Stimulated activated naive CD8-positive, alpha-beta T cell treated with anti-CD3 and anti-CD28 coated beads, Interleukin-15, Interleukin-2, amounts not matched to agents 100 ng/mL and 50 ng/mL, for 24 hours (primary cell): ENCODE measurements at regions not wholly inside any gene's neighbourhood (a gene's known extent, or its start where the extent isn't known, plus 50 kb on each side); places are given as distances from the start of the nearest gene placed in this dataset.

Experiments used
- H3K27ac Mint-ChIP-seq: one replicate; pipeline ENCODE4 v1.8.0; 2021; ENCODE audit warnings: mild to moderate bottlenecking, mixed read lengths
- H3K27me3 Mint-ChIP-seq: one replicate; pipeline ENCODE4 v1.8.0; 2021; ENCODE audit warnings: mixed read lengths
- H3K36me3 Mint-ChIP-seq: one replicate; pipeline ENCODE4 v1.8.0; 2021; ENCODE audit warnings: low read depth, mixed read lengths
- H3K4me1 Mint-ChIP-seq: one replicate; pipeline ENCODE4 v1.8.0; 2021; ENCODE audit warnings: low read depth, mixed read lengths
- H3K4me3 Mint-ChIP-seq: one replicate; pipeline ENCODE4 v1.8.0; 2021; ENCODE audit warnings: mild to moderate bottlenecking, mixed read lengths
- H3K9me3 Mint-ChIP-seq: one replicate; pipeline ENCODE4 v1.8.0; 2021; ENCODE audit warnings: mixed read lengths

DNA sequence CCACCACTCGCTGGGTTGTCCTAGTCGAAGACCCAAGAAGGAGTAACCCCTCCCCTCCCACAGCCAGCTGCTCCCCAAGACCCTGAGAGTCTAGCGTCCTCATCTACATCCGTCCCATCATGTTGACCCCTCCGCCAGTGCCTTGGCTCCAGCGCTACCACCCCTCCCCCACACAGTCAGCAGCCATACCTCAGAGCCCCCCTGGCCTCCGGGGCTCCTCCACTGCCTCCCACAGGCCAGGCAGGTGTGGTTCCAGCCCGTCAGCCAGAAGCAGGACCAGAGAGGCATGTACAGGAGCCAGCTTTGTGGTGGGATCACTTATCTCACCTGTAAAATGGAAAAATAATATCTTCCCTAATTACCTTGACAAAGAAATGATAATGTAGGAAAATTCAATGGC lies 51.5 kb upstream of the PHF21B start:
- H3K4me1 Mint-ChIP-seq, result peaks cover 28% of the 10 kb centered on the region
- no peaks in the 10 kb centered on the region for H3K9me3 Mint-ChIP-seq
- peaks cover 8% of the 10 kb centered on the region for H3K27me3 Mint-ChIP-seq
- H3K4me3 Mint-ChIP-seq, result no peak overlapping the region
- no peak overlapping the region for H3K27ac Mint-ChIP-seq
- H3K36me3 Mint-ChIP-seq, result no peaks in the 10 kb centered on the region

DNA sequence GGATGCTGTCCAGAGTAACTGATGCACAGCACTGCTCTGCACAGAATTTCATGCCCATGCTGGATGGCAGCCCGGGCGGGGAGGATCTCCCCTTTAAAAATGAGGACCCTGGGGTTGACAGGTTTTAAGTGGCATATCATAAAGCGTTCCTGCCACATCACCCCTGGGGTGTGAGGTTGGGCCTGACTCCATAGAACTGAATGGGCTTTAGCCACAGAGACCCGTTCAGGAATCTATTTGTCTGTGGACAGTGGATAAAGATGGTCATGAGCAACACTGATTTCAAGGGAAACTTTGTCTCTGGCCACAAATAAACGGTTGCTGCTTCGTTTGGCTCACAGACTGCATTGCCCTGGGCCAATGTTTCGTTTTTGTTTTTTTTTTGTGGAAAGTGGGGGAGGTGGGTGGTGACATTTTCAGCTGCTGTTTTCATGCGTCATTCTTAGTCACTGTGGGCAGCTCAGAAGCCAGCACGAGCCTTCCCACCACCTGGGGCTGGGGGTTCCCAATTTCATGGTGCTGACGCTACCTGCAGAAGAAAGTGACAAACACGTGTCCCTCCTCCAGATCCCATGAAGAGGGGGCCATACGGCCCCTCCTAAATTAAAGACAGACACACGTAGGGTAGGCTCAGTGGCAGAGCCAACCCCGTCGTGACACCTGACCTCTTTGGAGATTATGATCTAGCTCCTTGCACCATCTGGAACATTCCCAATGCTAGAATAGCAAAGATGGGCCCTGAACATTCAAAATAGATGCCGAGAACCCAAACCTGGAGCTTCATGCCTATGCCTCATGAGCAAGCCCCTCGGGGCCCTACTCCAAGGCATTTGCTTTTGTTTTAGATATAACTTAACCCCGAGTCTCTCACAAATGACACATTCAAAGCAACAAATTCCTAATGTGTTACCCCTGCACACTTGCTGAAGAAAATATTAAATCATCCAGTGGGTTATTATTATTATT lies 54.8 kb upstream of the PHF21B start:
- Mint-ChIP-seq H3K4me1 (peaks cover 19% of the 10 kb centered on the region), H3K9me3 (peaks cover 9% of the 10 kb centered on the region), H3K27ac (peak overlapping the region; percentile 70), H3K36me3 (no peaks in the 10 kb centered on the region), H3K27me3 (peaks cover 5% of the 10 kb centered on the region), H3K4me3 (no peak overlapping the region)

DNA sequence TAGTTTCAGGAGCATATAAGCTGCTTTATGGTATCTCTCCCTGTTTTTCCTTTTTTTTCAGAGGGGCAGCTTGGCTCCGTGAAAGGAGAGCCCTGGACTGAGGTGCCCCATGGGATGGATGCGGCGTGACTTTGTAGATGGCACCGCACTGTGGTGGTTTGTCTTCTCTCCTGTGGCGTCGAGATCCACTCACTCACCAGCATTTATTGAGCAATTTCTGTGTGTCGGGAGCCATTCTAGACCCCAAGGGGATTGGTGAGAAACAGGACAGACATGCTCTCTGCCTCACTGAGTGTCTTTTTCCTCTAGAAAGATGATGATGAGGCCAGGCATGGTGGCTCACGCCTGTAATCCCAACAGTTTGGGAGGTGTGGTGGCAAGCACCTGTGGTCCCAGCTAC lies 55.9 kb upstream of the PHF21B start:
- Mint-ChIP-seq H3K27ac (no peak overlapping the region), H3K4me3 (no peak overlapping the region), H3K27me3 (peaks cover 5% of the 10 kb centered on the region), H3K9me3 (peaks cover 9% of the 10 kb centered on the region), H3K36me3 (no peaks in the 10 kb centered on the region), H3K4me1 (peaks cover 25% of the 10 kb centered on the region)

DNA sequence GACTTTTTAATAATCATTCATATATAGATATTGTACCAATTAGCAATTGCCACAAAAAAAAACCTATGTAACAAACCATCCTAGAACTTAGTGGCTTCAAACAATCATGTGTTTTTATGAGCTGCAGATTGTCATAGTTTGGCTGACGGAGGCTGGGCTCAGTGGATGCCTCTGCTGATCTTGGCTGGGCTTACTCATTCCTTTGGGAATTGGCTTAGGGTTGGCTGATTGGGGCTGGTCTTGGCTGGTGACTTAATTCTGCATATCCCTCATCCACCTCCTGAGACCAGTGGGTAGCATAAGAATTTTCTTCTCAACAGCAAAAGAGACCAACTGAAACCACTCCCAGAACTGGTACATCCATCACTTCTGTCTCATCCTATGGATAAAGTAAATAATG lies 57.9 kb upstream of the PHF21B start:
- Mint-ChIP-seq H3K36me3 (no peaks in the 10 kb centered on the region), H3K4me1 (peaks cover 32% of the 10 kb centered on the region), H3K27ac (no peak overlapping the region), H3K27me3 (peaks cover 22% of the 10 kb centered on the region), H3K9me3 (peaks cover 9% of the 10 kb centered on the region), H3K4me3 (no peak overlapping the region)

DNA sequence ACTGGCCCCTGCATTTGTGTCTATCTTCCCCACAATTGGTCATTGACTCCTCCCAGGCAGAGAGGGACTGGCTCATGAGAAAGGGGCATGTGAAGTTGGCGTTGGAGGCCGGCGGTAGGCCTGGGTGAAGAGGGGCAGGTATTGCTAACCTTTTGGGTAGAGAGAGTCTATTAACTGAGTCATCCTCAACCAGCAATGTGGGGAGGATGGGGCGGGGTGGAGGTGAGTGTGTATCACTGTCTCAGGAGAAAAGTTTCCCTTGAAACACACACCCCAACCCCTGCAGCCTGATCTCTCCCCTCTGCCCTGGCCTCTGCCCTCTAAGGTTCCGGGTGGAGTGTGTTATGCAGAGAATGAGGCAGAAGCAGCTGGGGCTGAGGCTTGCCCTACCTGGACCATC lies 60.1 kb upstream of the PHF21B start:
- Mint-ChIP-seq H3K27ac (no peak overlapping the region), H3K4me3 (no peak overlapping the region), H3K27me3 (peaks cover 29% of the 10 kb centered on the region), H3K36me3 (no peaks in the 10 kb centered on the region), H3K4me1 (peaks cover 15% of the 10 kb centered on the region), H3K9me3 (peaks cover 9% of the 10 kb centered on the region)

DNA sequence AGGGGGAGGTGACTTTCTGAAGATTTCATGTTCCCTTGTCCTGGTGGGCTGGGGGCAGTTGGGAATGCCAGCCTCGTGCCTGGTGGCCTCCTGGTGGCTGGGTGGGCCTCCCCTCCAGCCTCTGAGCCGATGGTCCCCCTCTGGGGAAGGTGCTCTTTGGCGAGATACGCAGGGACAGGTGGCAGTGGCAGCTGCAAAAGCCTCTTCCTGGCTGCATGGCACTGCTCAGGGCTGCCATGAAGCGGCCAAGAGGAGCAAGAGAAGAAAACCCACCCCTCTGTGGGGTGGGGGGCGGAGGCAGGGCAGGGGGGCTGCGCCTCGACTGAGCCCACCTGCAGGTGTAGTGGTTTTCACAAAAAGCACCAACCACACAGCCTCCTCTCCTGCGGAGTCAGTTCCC lies 61.8 kb upstream of the PHF21B start:
- Mint-ChIP-seq H3K4me3 (no peak overlapping the region), H3K4me1 (peaks cover 13% of the 10 kb centered on the region), H3K9me3 (peaks cover 9% of the 10 kb centered on the region), H3K36me3 (no peaks in the 10 kb centered on the region), H3K27ac (no peak overlapping the region), H3K27me3 (peaks cover 43% of the 10 kb centered on the region)

DNA sequence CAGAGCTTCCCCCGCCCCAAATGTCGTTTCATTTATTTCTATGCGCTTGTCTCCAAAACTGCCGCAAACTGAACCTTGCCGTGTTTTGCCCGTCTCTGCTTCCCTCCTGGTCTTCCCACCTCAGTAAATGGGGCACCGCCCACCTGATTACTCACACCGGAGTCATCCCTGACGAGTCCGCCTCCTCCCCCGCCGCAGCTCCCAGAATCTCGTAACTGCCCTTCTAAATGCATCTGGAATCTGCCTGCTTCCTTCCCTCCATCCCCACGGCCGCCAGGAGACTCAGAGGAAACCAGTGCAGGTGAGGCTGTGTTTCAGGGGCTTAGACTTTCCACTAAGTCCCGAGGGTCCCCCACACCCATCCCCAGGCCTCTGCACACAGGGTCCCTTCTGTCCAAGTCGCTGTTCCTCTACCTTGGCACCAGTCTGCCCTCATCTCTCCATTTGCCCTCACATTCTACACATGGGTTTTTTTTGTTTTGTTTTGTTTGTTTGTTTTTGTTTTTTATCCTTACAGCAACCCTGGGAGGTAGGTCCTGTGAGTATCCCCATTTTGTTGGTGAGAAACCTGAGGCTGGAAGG lies 62.6 kb upstream of the PHF21B start:
- peaks cover 13% of the 10 kb centered on the region for H3K4me1 Mint-ChIP-seq
- H3K36me3 Mint-ChIP-seq, result no peaks in the 10 kb centered on the region
- no peak overlapping the region for H3K4me3 Mint-ChIP-seq
- peak overlapping the region; percentile 54 for H3K27ac Mint-ChIP-seq
- H3K27me3 Mint-ChIP-seq, result peaks cover 51% of the 10 kb centered on the region
- H3K9me3 Mint-ChIP-seq, result peaks cover 9% of the 10 kb centered on the region

DNA sequence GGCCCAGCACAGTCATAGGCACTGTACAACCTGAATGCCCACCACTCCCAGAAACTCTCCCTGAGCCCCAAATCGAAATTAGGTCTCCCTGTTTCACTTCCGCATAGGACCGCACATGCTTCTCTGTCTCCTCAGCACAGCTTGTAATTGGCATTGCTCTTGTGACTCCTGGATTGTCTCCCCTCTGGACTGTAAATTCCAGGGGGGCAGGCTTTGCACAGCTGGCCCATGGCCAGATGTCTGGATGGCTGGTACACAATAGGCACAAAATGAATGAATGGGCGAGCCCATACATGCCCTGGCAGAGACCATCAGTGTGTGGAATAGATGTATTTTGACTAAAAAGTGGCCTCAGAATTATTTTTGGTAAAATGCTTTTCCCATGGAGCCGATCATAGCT lies 63.3 kb upstream of the PHF21B start:
- H3K27me3 Mint-ChIP-seq, result peaks cover 56% of the 10 kb centered on the region
- no peaks in the 10 kb centered on the region for H3K36me3 Mint-ChIP-seq
- no peak overlapping the region for H3K27ac Mint-ChIP-seq
- H3K9me3 Mint-ChIP-seq, result peaks cover 7% of the 10 kb centered on the region
- H3K4me1 Mint-ChIP-seq, result peaks cover 13% of the 10 kb centered on the region
- no peak overlapping the region for H3K4me3 Mint-ChIP-seq

DNA sequence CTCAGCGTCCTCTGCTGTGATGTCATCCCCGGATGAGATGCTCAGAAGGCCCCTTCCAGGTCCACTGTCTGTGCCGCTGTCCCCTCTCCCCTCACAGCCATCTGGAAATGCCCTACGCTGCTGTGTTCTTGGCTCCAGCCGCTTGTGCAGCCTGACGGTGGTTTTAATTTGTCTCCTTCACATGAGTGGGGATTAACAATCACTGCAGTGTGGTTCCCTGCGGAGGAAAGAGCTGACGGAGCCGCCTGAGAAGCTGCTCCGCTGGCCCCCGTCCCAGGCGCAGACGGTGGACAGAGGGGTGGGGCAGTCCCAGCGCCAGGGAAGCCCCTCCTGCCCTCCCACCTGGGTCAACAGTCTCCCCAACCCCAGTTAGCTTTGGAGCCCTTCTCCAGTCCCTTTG lies 67.5 kb upstream of the PHF21B start:
- Mint-ChIP-seq H3K36me3 (no peaks in the 10 kb centered on the region), H3K4me3 (no peak overlapping the region), H3K27ac (no peak overlapping the region), H3K4me1 (peaks cover 4% of the 10 kb centered on the region), H3K27me3 (peaks cover 66% of the 10 kb centered on the region), H3K9me3 (peaks cover 5% of the 10 kb centered on the region)

DNA sequence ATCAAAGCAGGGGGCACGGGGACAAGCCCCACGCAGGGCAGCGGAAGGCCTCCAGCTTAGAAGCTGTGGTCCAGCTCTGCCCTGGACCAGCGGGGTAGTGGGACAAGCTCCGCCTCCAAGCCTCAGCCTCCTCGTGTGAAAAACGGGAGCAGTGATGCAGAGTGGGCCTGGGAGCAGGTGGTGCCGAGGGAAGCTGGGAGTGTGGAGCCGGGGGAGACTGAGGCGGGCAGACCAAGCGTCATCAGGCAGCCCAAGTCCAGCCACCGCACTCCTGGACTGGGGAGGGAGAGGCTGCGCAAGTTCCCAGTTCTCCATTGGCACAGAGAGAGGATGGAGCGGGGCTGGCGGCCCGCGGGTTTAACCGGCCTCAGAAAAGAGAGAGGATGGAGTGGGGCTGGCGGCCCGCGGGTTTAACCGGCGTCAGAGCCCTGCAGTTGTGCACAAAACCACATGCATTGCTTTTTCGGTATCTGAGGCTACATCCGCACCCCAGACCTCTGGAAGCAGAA lies 68.1 kb upstream of the PHF21B start:
- Mint-ChIP-seq H3K27ac (no peak overlapping the region), H3K9me3 (peaks cover 5% of the 10 kb centered on the region), H3K36me3 (no peaks in the 10 kb centered on the region), H3K4me1 (no peaks in the 10 kb centered on the region), H3K4me3 (no peak overlapping the region), H3K27me3 (peaks cover 63% of the 10 kb centered on the region)

DNA sequence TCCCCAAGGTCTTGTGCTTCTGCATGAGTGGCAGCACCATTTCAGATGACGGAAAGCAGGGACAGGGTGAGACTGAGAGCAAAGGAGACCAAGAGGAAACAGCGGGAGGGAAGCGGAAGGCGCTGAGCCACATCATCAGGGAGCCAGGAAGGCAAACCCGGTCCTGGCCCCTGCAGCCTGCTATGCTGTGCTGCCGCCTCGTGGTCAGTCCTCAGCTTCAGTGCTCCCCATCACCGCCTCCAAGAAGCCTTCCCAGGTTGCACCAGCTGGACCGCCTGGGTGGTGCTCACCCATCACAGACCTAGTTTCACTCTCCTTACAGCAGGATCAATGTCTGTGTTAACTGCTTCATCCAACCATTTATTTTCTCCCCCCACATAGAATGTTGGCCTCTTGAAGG lies 73.0 kb upstream of the PHF21B start:
- Mint-ChIP-seq H3K27ac (no peak overlapping the region), H3K4me1 (peaks cover 15% of the 10 kb centered on the region), H3K27me3 (peaks cover 41% of the 10 kb centered on the region), H3K4me3 (no peak overlapping the region), H3K36me3 (no peaks in the 10 kb centered on the region), H3K9me3 (peaks cover 5% of the 10 kb centered on the region)

DNA sequence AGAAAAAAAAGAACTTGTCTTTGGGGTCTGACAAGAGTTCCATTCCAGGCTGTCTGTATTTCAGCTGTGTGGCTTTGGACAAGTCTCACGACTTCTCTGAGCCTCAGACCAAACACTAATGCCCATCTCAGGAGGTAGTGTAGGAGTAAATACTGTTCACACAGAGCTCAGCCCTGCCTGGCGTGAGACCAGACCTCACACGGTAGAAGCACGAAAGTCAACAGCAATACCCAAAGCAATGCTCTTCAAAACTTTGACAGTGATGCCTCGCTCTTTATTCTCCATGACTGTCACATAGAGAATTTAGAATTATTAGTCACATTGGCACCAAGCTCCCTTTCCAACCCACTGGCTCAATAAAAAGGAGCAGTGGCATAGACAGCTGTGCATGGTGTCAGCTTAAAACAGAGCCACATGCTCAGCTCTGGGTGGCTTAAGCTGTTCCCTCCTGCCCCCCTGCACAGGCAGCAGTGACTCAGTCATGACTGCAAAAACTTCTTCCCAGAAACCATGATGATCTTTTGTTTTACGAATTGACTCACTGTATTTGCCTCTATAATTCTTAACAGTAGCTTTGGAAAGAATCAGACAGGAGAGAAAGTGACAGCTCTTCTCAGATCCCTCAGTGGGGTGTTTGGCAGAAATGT lies 74.0 kb upstream of the PHF21B start:
- Mint-ChIP-seq H3K27me3 (peaks cover 34% of the 10 kb centered on the region), H3K9me3 (peaks cover 5% of the 10 kb centered on the region), H3K27ac (no peak overlapping the region), H3K4me3 (no peak overlapping the region), H3K36me3 (no peaks in the 10 kb centered on the region), H3K4me1 (peaks cover 15% of the 10 kb centered on the region)

DNA sequence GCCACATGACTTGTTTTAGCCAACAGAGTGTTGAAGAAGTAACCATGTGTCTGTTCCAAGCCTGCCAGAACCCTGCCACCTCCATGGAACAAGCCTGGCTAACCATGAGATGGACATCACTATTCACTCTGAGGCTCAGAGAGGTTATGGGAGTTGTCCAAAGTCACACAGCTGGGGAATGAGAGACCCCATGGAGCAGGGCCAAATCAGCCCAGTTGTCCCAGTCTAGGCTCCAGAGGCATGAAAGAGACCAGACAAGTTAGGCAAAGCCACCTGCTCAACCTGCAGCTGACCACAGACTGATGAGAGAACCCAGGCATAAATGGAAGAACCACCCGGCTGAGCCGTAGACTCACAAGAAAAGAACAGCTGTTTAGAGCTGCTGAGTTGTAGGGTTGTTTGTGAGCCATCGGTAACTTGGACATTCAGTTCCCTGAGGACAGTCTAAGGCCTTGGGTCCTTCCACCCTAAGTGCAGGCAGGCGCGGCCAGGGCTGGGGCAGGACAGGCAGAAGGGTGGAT lies 74.7 kb upstream of the PHF21B start:
- H3K27me3 Mint-ChIP-seq, result peaks cover 30% of the 10 kb centered on the region
- H3K36me3 Mint-ChIP-seq, result no peaks in the 10 kb centered on the region
- peaks cover 15% of the 10 kb centered on the region for H3K4me1 Mint-ChIP-seq
- no peak overlapping the region for H3K4me3 Mint-ChIP-seq
- H3K27ac Mint-ChIP-seq, result no peak overlapping the region
- H3K9me3 Mint-ChIP-seq, result peaks cover 5% of the 10 kb centered on the region

DNA sequence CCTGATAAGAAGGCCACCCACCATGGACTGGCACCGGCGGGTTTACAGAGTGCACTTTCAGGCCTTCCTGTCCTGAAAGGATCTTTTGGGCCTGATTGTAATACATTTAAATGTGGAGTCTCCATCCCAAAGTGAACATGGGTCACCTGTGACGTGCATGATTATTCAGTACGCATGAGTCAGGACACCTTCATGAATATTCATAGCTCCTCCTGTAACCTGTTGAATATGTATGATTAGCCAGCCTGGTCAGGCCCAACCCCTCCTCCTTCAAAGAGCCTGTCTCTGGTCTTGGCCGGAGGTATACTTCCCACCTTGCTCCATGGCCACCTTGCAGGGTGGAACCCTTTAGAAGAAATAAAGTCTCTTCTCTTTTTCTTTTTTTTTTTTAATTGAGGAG lies 75.9 kb upstream of the NUP50 start:
- Mint-ChIP-seq H3K4me1 (peaks cover 15% of the 10 kb centered on the region), H3K4me3 (no peak overlapping the region), H3K9me3 (no peaks in the 10 kb centered on the region), H3K27me3 (peaks cover 25% of the 10 kb centered on the region), H3K27ac (no peak overlapping the region), H3K36me3 (no peaks in the 10 kb centered on the region)

DNA sequence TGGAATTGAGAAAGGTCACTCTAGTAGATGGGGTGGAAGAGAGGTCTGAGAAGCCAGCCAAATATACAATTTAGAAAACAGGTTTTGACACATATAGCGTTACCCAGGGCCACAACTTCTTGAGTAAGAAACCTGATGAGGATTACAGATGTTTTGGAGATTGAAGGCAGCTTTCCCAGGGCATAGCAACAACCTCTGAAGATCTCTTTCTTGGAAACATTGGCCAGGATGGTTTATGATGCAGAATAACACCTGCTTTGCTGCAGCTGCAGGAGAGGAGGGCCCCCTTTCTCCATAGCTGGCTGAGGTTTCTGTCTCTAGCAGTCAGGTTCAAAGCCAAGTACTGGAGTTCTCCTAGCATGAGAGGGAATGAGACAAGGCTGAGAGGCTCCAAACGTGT lies 75.1 kb upstream of the NUP50 start:
- no peak overlapping the region for H3K4me3 Mint-ChIP-seq
- H3K4me1 Mint-ChIP-seq, result peaks cover 13% of the 10 kb centered on the region
- H3K27me3 Mint-ChIP-seq, result peaks cover 20% of the 10 kb centered on the region
- no peaks in the 10 kb centered on the region for H3K9me3 Mint-ChIP-seq
- no peak overlapping the region for H3K27ac Mint-ChIP-seq
- no peaks in the 10 kb centered on the region for H3K36me3 Mint-ChIP-seq
